Breast epithelium (tissue), 4 donors: ENCODE measurements at regions not wholly inside any gene's neighbourhood (a gene's known extent, or its start where the extent isn't known, plus 50 kb on each side); places are given as distances from the start of the nearest gene placed in this dataset.

Experiments
- DNase-seq, 2 donors: peaks; one replicate each; pipeline ENCODE4 v3.0.0-alpha.2; 2019; ENCODE audit warnings: low spot score in 2 of 2
- H3K27ac ChIP-seq, 2 donors: fragments of 200-600 bp; sonication (generic) in 1 of 2; one replicate each; pipeline ENCODE4 v1.5.1; 2016 to 2019; ENCODE audit warnings: mild to moderate bottlenecking in 1 of 2
- H3K27me3 ChIP-seq, 2 donors: fragments of 200-600 bp; sonication (generic) in 1 of 2; one replicate each; pipeline versions ENCODE4 v1.5.1 to v1.6.0; 2017 to 2019; ENCODE audit warnings: control low read depth in 1 of 2, mild to moderate bottlenecking in 1 of 2
- H3K36me3 ChIP-seq: fragments of 200-600 bp; one replicate; pipeline ENCODE4 v1.5.1; 2019
- H3K4me1 ChIP-seq, 2 donors: fragments of 200-600 bp; sonication (generic); one replicate each; pipeline ENCODE4 v1.5.1; 2016 to 2019; ENCODE audit warnings: control low read depth in 1 of 2
- H3K4me3 ChIP-seq, 3 donors: fragments of 200-600 bp; sonication (generic); 1 replicate in 2 of 3; 2 replicates in 1 of 3; pipeline ENCODE4 v1.5.1; 2016 to 2019; ENCODE audit warnings: mild to moderate bottlenecking in 3 of 3, moderate library complexity in 2 of 3
- H3K9me3 ChIP-seq, 2 donors: fragments of 200-600 bp; sonication (generic) in 1 of 2; one replicate each; pipeline ENCODE4 v1.5.1; 2016 to 2019; ENCODE audit warnings: control low read depth in 1 of 2
- POLR2A ChIP-seq: fragments of 450-650 bp; IDR thresholded peaks from one replicate; pipeline ENCODE4 v1.6.1; 2016; ENCODE audit warnings: antibody characterized with exemption, mild to moderate bottlenecking, moderate library complexity
- POLR2AphosphoS5 ChIP-seq, 3 donors: sonication (generic); formaldehyde crosslinking; IDR thresholded peaks; one replicate each; pipeline ENCODE4 v1.6.1; 2017; ENCODE audit warnings: antibody characterized with exemption in 3 of 3
- intact Hi-C: fragments of 100-400 bp; cut with DNase I; formaldehyde crosslinking; loops from one replicate; pipeline ENCODE4 v1.15.1; 2023; ENCODE audit warnings: low total_unique reads
- TF ChIP-seq, protein P1 (sequence below), 3 donors: fragments of 450-650 bp; IDR thresholded peaks; one replicate each; pipeline ENCODE4 v1.5.1; 2016 to 2017; ENCODE audit warnings: antibody characterized with exemption in 3 of 3, mild to moderate bottlenecking in 3 of 3, moderate library complexity in 3 of 3

DNA sequence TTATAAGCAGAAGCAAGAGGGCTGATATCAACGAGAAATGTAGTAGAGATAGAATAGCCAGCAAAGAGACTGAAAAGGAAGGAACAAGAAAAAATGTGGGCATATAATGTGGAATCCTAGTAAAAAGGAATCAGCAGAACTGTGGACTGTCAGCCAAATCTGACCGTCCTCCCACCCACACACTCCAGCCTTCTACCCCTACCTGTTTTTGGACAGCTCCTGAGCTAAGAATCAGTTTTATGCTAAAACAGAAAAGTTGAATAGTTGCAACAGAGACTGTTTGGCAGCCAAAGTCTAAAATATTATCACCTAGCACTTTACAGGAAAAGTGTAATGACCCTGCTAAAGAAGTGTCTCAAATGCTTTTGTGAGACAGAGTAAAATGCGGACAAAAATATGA is 533.3 kb upstream of the CXADR start:
- Histone ChIP-seq H3K36me3 (no peaks in the 10 kb centered on the region), H3K27ac (no peak overlapping the region), H3K4me3 (no peak overlapping the region), H3K4me1 (no peaks in the 10 kb centered on the region), H3K9me3 (no peaks in the 10 kb centered on the region), H3K27me3 (no peaks in the 10 kb centered on the region)
- DNase-seq, result no peak
- intact Hi-C loops, result no loop called here
- TF ChIP-seq POLR2AphosphoS5 (IDR thresholded peaks at IDR 0.05), result no peak
- TF ChIP-seq, protein P1, sequence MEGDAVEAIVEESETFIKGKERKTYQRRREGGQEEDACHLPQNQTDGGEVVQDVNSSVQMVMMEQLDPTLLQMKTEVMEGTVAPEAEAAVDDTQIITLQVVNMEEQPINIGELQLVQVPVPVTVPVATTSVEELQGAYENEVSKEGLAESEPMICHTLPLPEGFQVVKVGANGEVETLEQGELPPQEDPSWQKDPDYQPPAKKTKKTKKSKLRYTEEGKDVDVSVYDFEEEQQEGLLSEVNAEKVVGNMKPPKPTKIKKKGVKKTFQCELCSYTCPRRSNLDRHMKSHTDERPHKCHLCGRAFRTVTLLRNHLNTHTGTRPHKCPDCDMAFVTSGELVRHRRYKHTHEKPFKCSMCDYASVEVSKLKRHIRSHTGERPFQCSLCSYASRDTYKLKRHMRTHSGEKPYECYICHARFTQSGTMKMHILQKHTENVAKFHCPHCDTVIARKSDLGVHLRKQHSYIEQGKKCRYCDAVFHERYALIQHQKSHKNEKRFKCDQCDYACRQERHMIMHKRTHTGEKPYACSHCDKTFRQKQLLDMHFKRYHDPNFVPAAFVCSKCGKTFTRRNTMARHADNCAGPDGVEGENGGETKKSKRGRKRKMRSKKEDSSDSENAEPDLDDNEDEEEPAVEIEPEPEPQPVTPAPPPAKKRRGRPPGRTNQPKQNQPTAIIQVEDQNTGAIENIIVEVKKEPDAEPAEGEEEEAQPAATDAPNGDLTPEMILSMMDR (IDR thresholded peaks at IDR 0.05), result no peak
- no peak for TF ChIP-seq POLR2A

DNA sequence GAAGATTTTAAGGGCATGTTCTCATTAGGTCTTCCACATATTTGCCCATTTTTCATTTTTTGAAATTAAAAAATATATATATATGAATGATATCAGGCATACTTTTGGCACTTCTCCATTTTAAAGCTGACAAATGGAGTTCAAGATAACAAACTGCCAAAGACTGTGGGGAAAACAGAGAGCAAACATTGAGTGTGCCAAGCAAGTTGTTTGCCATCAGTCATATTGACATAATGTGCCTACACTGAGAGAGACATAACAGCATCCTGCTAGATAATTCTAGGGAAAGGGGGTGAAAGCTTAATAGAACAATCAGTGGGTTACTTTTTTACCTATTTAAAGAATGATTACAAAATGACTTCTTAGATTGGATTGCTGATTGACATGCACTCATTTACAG is 529.4 kb upstream of the CXADR start:
- H3K27ac ChIP-seq, result no peak overlapping the region
- H3K27me3 ChIP-seq, result no peaks in the 10 kb centered on the region
- no peaks in the 10 kb centered on the region for H3K9me3 ChIP-seq
- no peak overlapping the region for H3K4me3 ChIP-seq
- no peaks in the 10 kb centered on the region for H3K36me3 ChIP-seq
- no peaks in the 10 kb centered on the region for H3K4me1 ChIP-seq
- intact Hi-C loops, result no loop called here
- TF ChIP-seq, protein P1 (IDR thresholded peaks at IDR 0.05), result no peak
- TF ChIP-seq POLR2A (no peak), POLR2AphosphoS5 (IDR thresholded peaks at IDR 0.05) (no peak)
- no peak for DNase-seq

DNA sequence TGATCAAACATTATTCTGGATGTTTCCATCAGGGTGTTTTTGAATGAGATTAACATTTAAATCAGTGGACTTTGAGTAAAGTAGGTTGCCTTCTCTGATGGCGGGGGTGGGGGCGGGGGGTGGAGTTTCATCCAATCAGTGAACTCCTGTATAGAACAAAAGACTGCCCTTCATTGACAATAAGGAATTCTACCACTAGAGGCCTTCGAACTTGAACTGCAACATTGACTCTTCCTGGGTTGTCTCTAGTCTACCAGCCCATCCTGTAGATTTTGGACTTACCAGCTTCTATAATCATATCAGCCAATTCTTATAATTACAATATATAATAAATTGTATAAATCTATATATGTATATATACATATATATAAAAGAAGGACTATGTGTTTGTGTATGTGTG is 520.4 kb upstream of the CXADR start:
- no peaks in the 10 kb centered on the region for H3K36me3 ChIP-seq
- intact Hi-C loops, result no loop called here
- H3K4me1 ChIP-seq, result no peaks in the 10 kb centered on the region
- DNase-seq, result no peak
- no peak overlapping the region for H3K27ac ChIP-seq
- no peaks in the 10 kb centered on the region for H3K9me3 ChIP-seq
- H3K27me3 ChIP-seq, result no peaks in the 10 kb centered on the region
- TF ChIP-seq POLR2A (no peak), POLR2AphosphoS5 (IDR thresholded peaks at IDR 0.05) (no peak)
- TF ChIP-seq, protein P1 (IDR thresholded peaks at IDR 0.05), result no peak
- no peak overlapping the region for H3K4me3 ChIP-seq

- Histone ChIP-seq H3K27me3 (no peaks in the 10 kb centered on the region), H3K9me3 (no peaks in the 10 kb centered on the region), H3K27ac (no peak overlapping the region), H3K4me3 (no peak overlapping the region), H3K4me1 (no peaks in the 10 kb centered on the region), H3K36me3 (no peaks in the 10 kb centered on the region)
- DNase-seq, result no peak
- TF ChIP-seq, protein P1 (IDR thresholded peaks at IDR 0.05), result no peak
- TF ChIP-seq POLR2AphosphoS5 (IDR thresholded peaks at IDR 0.05) (no peak), POLR2A (no peak)
- intact Hi-C loops, result no loop called here
Measured at GRCh38 chr21:16993416-16994038, 519.3 kb upstream of the CXADR start.

GRCh38 chr21:17002594-17003257 is 510.1 kb upstream of the CXADR start:
- Histone ChIP-seq H3K36me3 (no peaks in the 10 kb centered on the region), H3K9me3 (no peaks in the 10 kb centered on the region), H3K27me3 (no peaks in the 10 kb centered on the region), H3K4me3 (no peak overlapping the region), H3K4me1 (no peaks in the 10 kb centered on the region), H3K27ac (peak overlapping the region; percentile 22 to 34)
- TF ChIP-seq POLR2AphosphoS5 (IDR thresholded peaks at IDR 0.05) (no peak), POLR2A (no peak)
- TF ChIP-seq, protein P1 (IDR thresholded peaks at IDR 0.05), result no peak
- DNase-seq, result no peak
- intact Hi-C loops, result no loop called here
